ENCODE measurements at regions not wholly inside any gene's neighbourhood (a gene's known extent, or its start where the extent isn't known, plus 50 kb on each side); places are given as distances from the start of the nearest gene placed in this dataset.

DNA sequence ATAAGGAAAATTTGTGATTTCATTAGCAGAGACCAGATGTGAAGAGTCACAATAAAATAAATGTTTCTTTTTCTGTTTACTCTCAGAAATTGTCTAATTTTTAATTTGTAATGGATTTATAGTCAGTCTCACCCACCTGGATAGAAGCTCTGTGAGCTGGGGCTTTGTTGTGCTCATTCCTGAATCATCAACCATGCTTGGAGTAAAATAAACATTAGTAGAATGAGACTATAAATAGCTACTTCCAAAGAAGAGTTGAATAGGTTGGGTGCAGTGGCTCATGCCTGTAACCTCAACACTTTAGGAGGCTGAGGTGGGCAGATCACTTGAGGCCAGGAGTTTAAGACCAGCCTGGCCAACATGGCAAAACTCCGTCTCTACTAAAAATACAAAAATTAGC, 185.3 kb upstream of the FBXO33 start:
- TF ChIP-seq CTCF (IDR thresholded peaks at IDR 0.05) (no peak), EP300 (IDR thresholded peaks at IDR 0.05) (no peak), POLR2A (IDR thresholded peaks at IDR 0.05) (no peak)

All from stomach (tissue), 4 donors.